ENCODE measurements at regions not wholly inside any gene's neighbourhood (a gene's known extent, or its start where the extent isn't known, plus 50 kb on each side); places are given as distances from the start of the nearest gene placed in this dataset.

- no peaks in the 10 kb centered on the region for H3K9me3 Mint-ChIP-seq
- no peak overlapping the region for H3K4me3 Mint-ChIP-seq
- no peaks in the 10 kb centered on the region for H3K36me3 Mint-ChIP-seq (ENCODE audit: low read depth)
- no peaks in the 10 kb centered on the region for H3K27me3 Mint-ChIP-seq
- no peaks in the 10 kb centered on the region for H3K4me1 Mint-ChIP-seq (ENCODE audit: low read depth)
- H3K27ac Mint-ChIP-seq = no peak overlapping the region
Observed at GRCh38 chr14:34003691-34004090, 52.8 kb upstream of the EGLN3 start.

DNA sequence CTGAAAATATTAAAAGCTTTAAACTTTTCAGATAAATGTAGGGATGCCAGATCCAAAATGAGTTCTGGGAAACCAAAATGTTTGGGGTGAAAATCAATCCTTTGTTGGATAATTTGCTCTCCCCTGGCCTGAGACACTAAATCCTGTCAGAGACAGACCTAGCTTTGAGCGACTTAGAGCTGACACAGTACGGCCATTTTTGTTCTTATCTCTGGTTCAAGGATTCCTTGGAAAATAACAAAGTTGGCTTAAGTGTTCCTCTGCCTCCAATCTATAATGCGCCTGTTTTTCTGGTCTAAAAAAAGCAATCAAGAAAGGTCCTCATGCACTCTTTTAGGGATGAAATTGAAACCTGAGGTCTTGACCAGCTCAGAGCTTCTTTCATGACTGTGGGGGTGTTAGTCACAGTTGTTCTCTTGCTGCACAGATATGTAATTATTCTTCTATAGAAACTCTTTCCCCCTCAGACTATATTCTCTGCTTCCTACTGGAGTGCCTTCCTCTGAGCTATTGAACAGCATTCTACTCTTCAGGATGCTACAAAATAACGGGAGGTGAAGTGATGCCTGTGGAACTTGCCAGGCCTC lies 52.3 kb upstream of the EGLN3 start:
- Mint-ChIP-seq H3K27ac (no peak overlapping the region), H3K4me3 (no peak overlapping the region), H3K9me3 (no peaks in the 10 kb centered on the region), H3K36me3 (ENCODE audit: low read depth) (no peaks in the 10 kb centered on the region), H3K27me3 (no peaks in the 10 kb centered on the region), H3K4me1 (ENCODE audit: low read depth) (no peaks in the 10 kb centered on the region)

Data from stimulated activated naive CD8-positive, alpha-beta T cell treated with anti-CD3 and anti-CD28 coated beads, Interleukin-15, Interleukin-2, amounts not matched to agents 100 ng/mL and 50 ng/mL, for 24 hours (primary cell).